Astrocyte (in vitro differentiated cells and primary cell): ENCODE measurements at regions not wholly inside any gene's neighbourhood (a gene's known extent, or its start where the extent isn't known, plus 50 kb on each side); places are given as distances from the start of the nearest gene placed in this dataset.

ENCODE experiments used
- DNase-seq: peaks from one replicate; pipeline ENCODE4 v3.0.0-alpha.2; 2010; ENCODE audit warnings: low read depth
- FAIRE-seq: peaks from 2 replicates; lab custom pipeline; 2011; peaks lifted over from hg19 to GRCh38; lab: Jason Lieb, UNC
- H2AFZ ChIP-seq: 2 replicates; pipeline ENCODE4 v1.6.0; 2012; ENCODE audit warnings: low read depth, low read length, inconsistent platforms
- H3K27ac ChIP-seq: 2 replicates; pipeline ENCODE4 v1.5.1; 2011; ENCODE audit warnings: low read depth, low read length, inconsistent platforms
- H3K27me3 ChIP-seq: 2 replicates; pipeline ENCODE4 v1.6.0; 2011; ENCODE audit warnings: low read length, inconsistent platforms; ENCODE audit not compliant: insufficient read depth
- H3K36me3 ChIP-seq: 2 replicates; pipeline ENCODE4 v1.5.1; 2011; ENCODE audit warnings: low read length, inconsistent platforms; ENCODE audit not compliant: insufficient read depth
- H3K4me1 ChIP-seq: 2 replicates; pipeline ENCODE4 v1.5.1; 2011; ENCODE audit warnings: low read length, inconsistent platforms; ENCODE audit not compliant: insufficient read depth
- H3K4me2 ChIP-seq: 2 replicates; pipeline ENCODE4 v1.6.0; 2012; ENCODE audit warnings: low read length, inconsistent platforms
- H3K4me3 ChIP-seq: 2 replicates; pipeline ENCODE4 v1.5.1; 2011; ENCODE audit warnings: low read depth, mild to moderate bottlenecking, low read length, inconsistent platforms; ENCODE audit not compliant: insufficient read depth
- H3K79me2 ChIP-seq: 2 replicates; pipeline ENCODE4 v1.6.0; 2012; ENCODE audit warnings: mild to moderate bottlenecking, low read length, inconsistent platforms; ENCODE audit not compliant: insufficient read depth
- H3K9ac ChIP-seq: 2 replicates; pipeline ENCODE4 v1.6.0; 2012; ENCODE audit warnings: mild to moderate bottlenecking, low read length, inconsistent platforms
- H3K9me3 ChIP-seq: 2 replicates; pipeline ENCODE4 v1.5.1; 2012; ENCODE audit warnings: low read depth, mild to moderate bottlenecking, low read length, inconsistent platforms; ENCODE audit not compliant: insufficient read depth
- H4K20me1 ChIP-seq: 2 replicates; pipeline ENCODE4 v1.6.0; 2012; ENCODE audit warnings: low read length, inconsistent platforms; ENCODE audit not compliant: insufficient read depth
- H3K27ac Mint-ChIP-seq: one replicate; pipeline ENCODE4 v1.8.0; 2021; ENCODE audit warnings: mild to moderate bottlenecking, mixed read lengths; ENCODE audit not compliant: unreplicated experiment
- H3K27me3 Mint-ChIP-seq: one replicate; pipeline ENCODE4 v1.8.0; 2021; ENCODE audit warnings: low read depth, mixed read lengths; ENCODE audit not compliant: unreplicated experiment
- H3K36me3 Mint-ChIP-seq: one replicate; pipeline ENCODE4 v1.8.0; 2021; ENCODE audit warnings: low read depth, mixed read lengths; ENCODE audit not compliant: unreplicated experiment
- H3K4me1 Mint-ChIP-seq: one replicate; pipeline ENCODE4 v1.8.0; 2021; ENCODE audit warnings: low read depth, mixed read lengths; ENCODE audit not compliant: unreplicated experiment
- H3K4me3 Mint-ChIP-seq: one replicate; pipeline ENCODE4 v1.8.0; 2021; ENCODE audit warnings: mild to moderate bottlenecking, moderate library complexity, mixed read lengths; ENCODE audit not compliant: unreplicated experiment
- H3K9me3 Mint-ChIP-seq: one replicate; pipeline ENCODE4 v1.8.0; 2021; ENCODE audit warnings: mild to moderate bottlenecking, mixed read lengths; ENCODE audit not compliant: unreplicated experiment
- CTCF ChIP-seq: IDR thresholded peaks from 2 replicates; pipeline ENCODE4 v1.5.1; 2011; ENCODE audit warnings: low read depth, mild to moderate bottlenecking, inconsistent platforms, low read length, moderate library complexity; ENCODE audit not compliant: insufficient read depth
- EZH2 ChIP-seq: IDR thresholded peaks from 2 replicates; pipeline ENCODE4 v1.6.1; 2012; ENCODE audit warnings: mild to moderate bottlenecking, low read length, inconsistent platforms; ENCODE audit not compliant: insufficient read depth

GRCh38 chr10:130993612-130994011 is 317.9 kb downstream of the TCERG1L start:
- no peak for TF ChIP-seq CTCF
- TF ChIP-seq EZH2: no peak
- H3K27me3 ChIP-seq: no peaks in the 10 kb centered on the region
- Mint-ChIP-seq H3K4me3 (no peak overlapping the region), H3K27ac (no peak overlapping the region), H3K4me1 (no peaks in the 10 kb centered on the region), H3K27me3 (peaks cover 5% of the 10 kb centered on the region), H3K9me3 (peaks cover 13% of the 10 kb centered on the region), H3K36me3 (peaks cover 3% of the 10 kb centered on the region)
- H3K79me2 ChIP-seq: no peaks in the 10 kb centered on the region
- H3K4me2 ChIP-seq: no peak overlapping the region
- FAIRE-seq (no peak), DNase-seq (no peak)
- no peaks in the 10 kb centered on the region for H3K4me1 ChIP-seq
- H4K20me1 ChIP-seq: no peaks in the 10 kb centered on the region
- H3K4me3 ChIP-seq: no peak overlapping the region
- H3K36me3 ChIP-seq: no peaks in the 10 kb centered on the region
- H3K9ac ChIP-seq: no peak overlapping the region
- H3K27ac ChIP-seq: no peak overlapping the region
- peaks cover 7% of the 10 kb centered on the region for H3K9me3 ChIP-seq
- H2AFZ ChIP-seq: no peak overlapping the region

GRCh38 chr10:130994191-130994590 is 317.3 kb downstream of the TCERG1L start:
- Histone ChIP-seq H3K27ac (no peak overlapping the region), H3K36me3 (no peaks in the 10 kb centered on the region), H3K9ac (no peak overlapping the region), H3K79me2 (no peaks in the 10 kb centered on the region), H3K27me3 (no peaks in the 10 kb centered on the region), H4K20me1 (no peaks in the 10 kb centered on the region), H2AFZ (no peak overlapping the region), H3K4me1 (no peaks in the 10 kb centered on the region), H3K9me3 (peaks cover 3% of the 10 kb centered on the region), H3K4me2 (no peak overlapping the region), H3K4me3 (no peak overlapping the region)
- Mint-ChIP-seq H3K4me3 (no peak overlapping the region), H3K9me3 (peaks cover 13% of the 10 kb centered on the region), H3K36me3 (peaks cover 3% of the 10 kb centered on the region), H3K27me3 (peaks cover 5% of the 10 kb centered on the region), H3K4me1 (no peaks in the 10 kb centered on the region), H3K27ac (no peak overlapping the region)
- no peak for FAIRE-seq
- no peak for DNase-seq
- no peak for TF ChIP-seq CTCF
- TF ChIP-seq EZH2: no peak

GRCh38 chr10:130994845-130995244 is 316.7 kb downstream of the TCERG1L start:
- Histone ChIP-seq H3K36me3 (no peaks in the 10 kb centered on the region), H3K9ac (no peak overlapping the region), H3K79me2 (no peaks in the 10 kb centered on the region), H3K9me3 (peaks cover 3% of the 10 kb centered on the region), H3K27ac (no peak overlapping the region), H4K20me1 (no peaks in the 10 kb centered on the region), H3K27me3 (no peaks in the 10 kb centered on the region), H2AFZ (no peak overlapping the region), H3K4me1 (no peaks in the 10 kb centered on the region), H3K4me2 (no peak overlapping the region), H3K4me3 (no peak overlapping the region)
- Mint-ChIP-seq H3K27ac (no peak overlapping the region), H3K9me3 (peaks cover 16% of the 10 kb centered on the region), H3K36me3 (peaks cover 3% of the 10 kb centered on the region), H3K4me3 (no peak overlapping the region), H3K27me3 (peaks cover 5% of the 10 kb centered on the region), H3K4me1 (no peaks in the 10 kb centered on the region)
- TF ChIP-seq EZH2 (no peak), CTCF (no peak)
- DNase-seq (no peak), FAIRE-seq (no peak)
